ENCODE measurements at regions not wholly inside any gene's neighbourhood (a gene's known extent, or its start where the extent isn't known, plus 50 kb on each side); places are given as distances from the start of the nearest gene placed in this dataset.

DNA sequence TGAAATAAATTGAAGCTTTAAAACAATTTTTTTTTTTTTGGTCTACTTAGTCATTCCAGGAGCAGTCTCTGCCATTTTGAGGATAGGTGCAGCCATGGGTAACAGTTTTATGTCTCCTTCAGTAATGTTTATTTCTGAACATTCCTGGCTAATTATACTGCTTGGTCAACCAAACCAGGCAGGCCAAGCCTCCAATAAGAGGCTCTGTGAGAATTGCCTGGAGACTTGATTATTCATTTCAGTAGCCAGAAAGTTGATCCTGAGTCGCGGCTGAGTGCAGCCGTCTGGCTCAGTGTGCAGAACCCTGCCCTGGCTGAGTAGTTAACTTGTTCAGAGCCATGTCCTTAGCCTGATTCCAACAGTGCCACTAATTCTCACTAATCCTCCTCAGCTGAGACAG, 364.0 kb upstream of the FAT3 start:
- no peaks in the 10 kb centered on the region for H3K4me1 ChIP-seq (ENCODE audit: control insufficient read depth in 1 of 2, insufficient read depth in 2 of 2, low read length in 2 of 2)
- TF ChIP-seq, protein P1, sequence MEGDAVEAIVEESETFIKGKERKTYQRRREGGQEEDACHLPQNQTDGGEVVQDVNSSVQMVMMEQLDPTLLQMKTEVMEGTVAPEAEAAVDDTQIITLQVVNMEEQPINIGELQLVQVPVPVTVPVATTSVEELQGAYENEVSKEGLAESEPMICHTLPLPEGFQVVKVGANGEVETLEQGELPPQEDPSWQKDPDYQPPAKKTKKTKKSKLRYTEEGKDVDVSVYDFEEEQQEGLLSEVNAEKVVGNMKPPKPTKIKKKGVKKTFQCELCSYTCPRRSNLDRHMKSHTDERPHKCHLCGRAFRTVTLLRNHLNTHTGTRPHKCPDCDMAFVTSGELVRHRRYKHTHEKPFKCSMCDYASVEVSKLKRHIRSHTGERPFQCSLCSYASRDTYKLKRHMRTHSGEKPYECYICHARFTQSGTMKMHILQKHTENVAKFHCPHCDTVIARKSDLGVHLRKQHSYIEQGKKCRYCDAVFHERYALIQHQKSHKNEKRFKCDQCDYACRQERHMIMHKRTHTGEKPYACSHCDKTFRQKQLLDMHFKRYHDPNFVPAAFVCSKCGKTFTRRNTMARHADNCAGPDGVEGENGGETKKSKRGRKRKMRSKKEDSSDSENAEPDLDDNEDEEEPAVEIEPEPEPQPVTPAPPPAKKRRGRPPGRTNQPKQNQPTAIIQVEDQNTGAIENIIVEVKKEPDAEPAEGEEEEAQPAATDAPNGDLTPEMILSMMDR (IDR thresholded peaks at IDR 0.05), result no peak
- 57% methylated on average over 3 of the region's 3 CpGs for WGBS (ENCODE audit: insufficient coverage)
- Mint-ChIP-seq H3K36me3 (no peaks in the 10 kb centered on the region), H3K4me3 (no peak overlapping the region), H3K4me1 (no peaks in the 10 kb centered on the region), H3K9me3 (peaks cover 0 to 8% (median 2%) of the 10 kb centered on the region in 7 donors), H3K27me3 (ENCODE audit: low read depth in 3 of 3) (no peaks in the 10 kb centered on the region), H3K27ac (no peak overlapping the region)
- H3K36me3 ChIP-seq (replicated peaks in 1 of 2; ENCODE audit: control insufficient read depth in 1 of 2, insufficient read depth in 2 of 2, low read length in 2 of 2), result no peaks in the 10 kb centered on the region
- no peak overlapping the region for H3K4me2 ChIP-seq (replicated peaks; ENCODE audit: extremely low read depth, low read length, poor library complexity, severe bottlenecking)
- H4K20me1 ChIP-seq (ENCODE audit: insufficient read depth, low read length), result no peaks in the 10 kb centered on the region
- no peak overlapping the region for H3K4me3 ChIP-seq (replicated peaks in 1 of 3; ENCODE audit: low read depth in 2 of 3, low read length in 3 of 3)
- peaks cover 0 to 2% of the 10 kb centered on the region in 2 donors for H3K9me3 ChIP-seq (replicated peaks in 1 of 2; ENCODE audit: control insufficient read depth in 1 of 2, insufficient read depth in 1 of 2, low read length in 2 of 2)
- no peak overlapping the region for H3K27ac ChIP-seq (ENCODE audit: low read depth in 1 of 2, low read length in 2 of 2)
- no peak overlapping the region for H3K9ac ChIP-seq (ENCODE audit: insufficient read depth, low read length, poor library complexity, severe bottlenecking)
- intact Hi-C loops (cut with micrococcal nuclease), result no loop called here
- H3K79me2 ChIP-seq (ENCODE audit: insufficient read depth, low read length), result no peaks in the 10 kb centered on the region
- H2AFZ ChIP-seq (ENCODE audit: insufficient read depth, low read depth, low read length, poor library complexity, severe bottlenecking), result no peak overlapping the region
- no peak for DNase-seq
- H3K27me3 ChIP-seq (ENCODE audit: control insufficient read depth in 2 of 2, insufficient read depth in 2 of 2, low read length in 2 of 2), result no peaks in the 10 kb centered on the region

DNA sequence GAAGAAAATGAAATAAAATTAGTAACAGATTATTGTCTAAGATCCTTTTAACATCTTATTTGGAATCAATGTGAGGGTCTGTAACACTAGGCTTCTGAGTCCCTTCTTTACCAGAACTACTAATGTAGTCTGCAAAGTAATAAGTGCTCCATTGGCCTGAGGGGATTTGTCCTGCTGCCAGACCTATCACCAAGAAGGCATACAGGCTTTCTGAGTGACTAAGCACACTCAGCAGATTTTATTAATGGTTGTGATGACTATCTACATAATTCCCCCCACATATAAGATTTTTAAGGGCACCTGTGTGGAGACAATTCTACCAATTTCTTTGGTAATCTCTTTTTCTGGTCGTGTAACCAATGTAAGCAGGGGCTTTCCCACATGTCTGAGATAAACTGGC, 365.0 kb upstream of the FAT3 start:
- Histone ChIP-seq H4K20me1 (ENCODE audit: insufficient read depth, low read length) (no peaks in the 10 kb centered on the region), H3K9ac (ENCODE audit: insufficient read depth, low read length, poor library complexity, severe bottlenecking) (no peak overlapping the region), H3K36me3 (replicated peaks in 1 of 2; ENCODE audit: control insufficient read depth in 1 of 2, insufficient read depth in 2 of 2, low read length in 2 of 2) (no peaks in the 10 kb centered on the region), H3K4me1 (ENCODE audit: control insufficient read depth in 1 of 2, insufficient read depth in 2 of 2, low read length in 2 of 2) (no peaks in the 10 kb centered on the region), H3K27ac (ENCODE audit: low read depth in 1 of 2, low read length in 2 of 2) (no peak overlapping the region), H3K79me2 (ENCODE audit: insufficient read depth, low read length) (no peaks in the 10 kb centered on the region), H3K4me3 (replicated peaks in 1 of 3; ENCODE audit: low read depth in 2 of 3, low read length in 3 of 3) (no peak overlapping the region), H3K27me3 (ENCODE audit: control insufficient read depth in 2 of 2, insufficient read depth in 2 of 2, low read length in 2 of 2) (no peaks in the 10 kb centered on the region), H2AFZ (ENCODE audit: insufficient read depth, low read depth, low read length, poor library complexity, severe bottlenecking) (no peak overlapping the region), H3K4me2 (replicated peaks; ENCODE audit: extremely low read depth, low read length, poor library complexity, severe bottlenecking) (no peak overlapping the region), H3K9me3 (replicated peaks in 1 of 2; ENCODE audit: control insufficient read depth in 1 of 2, insufficient read depth in 1 of 2, low read length in 2 of 2) (peaks cover 0 to 2% of the 10 kb centered on the region in 2 donors)
- no peaks in the 10 kb centered on the region for H3K27me3 Mint-ChIP-seq (ENCODE audit: low read depth in 3 of 3)
- WGBS (ENCODE audit: insufficient coverage), result 80% methylated on average over 1 of the region's 1 CpG
- H3K9me3 Mint-ChIP-seq, result peaks cover 0 to 6% (median 2%) of the 10 kb centered on the region in 7 donors
- intact Hi-C loops (cut with micrococcal nuclease), result no loop called here
- no peak overlapping the region for H3K4me3 Mint-ChIP-seq
- H3K27ac Mint-ChIP-seq, result no peak overlapping the region
- TF ChIP-seq, protein P1 (IDR thresholded peaks at IDR 0.05), result no peak
- DNase-seq, result no peak
- H3K36me3 Mint-ChIP-seq, result no peaks in the 10 kb centered on the region
- no peaks in the 10 kb centered on the region for H3K4me1 Mint-ChIP-seq

Measured in CD14-positive monocyte (primary cell).